ENCODE measurements at regions not wholly inside any gene's neighbourhood (a gene's known extent, or its start where the extent isn't known, plus 50 kb on each side); places are given as distances from the start of the nearest gene placed in this dataset.

DNA sequence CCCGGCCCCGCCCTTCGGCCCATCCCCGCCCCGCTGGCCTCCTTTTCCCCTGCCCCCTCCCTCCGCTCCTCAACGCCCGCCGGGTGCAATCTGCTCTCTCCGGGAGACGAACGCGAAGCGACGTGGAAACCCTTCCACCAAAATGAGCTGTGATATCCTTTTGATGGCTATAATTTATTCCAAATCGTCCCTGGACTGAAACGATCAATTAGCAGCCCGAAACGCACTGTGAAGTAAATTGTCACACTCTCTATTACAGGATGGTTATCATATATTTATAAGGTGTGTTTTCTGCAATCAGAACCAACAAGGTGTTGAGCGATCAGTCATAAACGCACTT, 134.6 kb upstream of the BARHL2 start:
- ATAC-seq (ENCODE audit: low FRiP score in 2 of 2) (no peak), DNase-seq (no peak)
- Histone ChIP-seq H3K9me3 (no peaks in the 10 kb centered on the region), H3K36me3 (no peaks in the 10 kb centered on the region), H3K27ac (peak overlapping the region in 1 of 4 donors; percentile 70), H3K4me1 (peaks cover 4 to 22% (median 7%) of the 10 kb centered on the region in 4 donors), H3K4me3 (peak overlapping the region in 3 of 4 donors; percentile 74 to 85 (median 80)), H3K27me3 (no peaks in the 10 kb centered on the region)
- TF ChIP-seq POLR2AphosphoS5 (IDR thresholded peaks at IDR 0.05), result no peak
- TF ChIP-seq POLR2A (IDR thresholded peaks at IDR 0.05), result no peak
- TF ChIP-seq EP300 (IDR thresholded peaks at IDR 0.05), result no peak
- TF ChIP-seq CTCF (IDR thresholded peaks at IDR 0.05), result peak in 1 of 6 experiments; percentile 28
- 1 to 2% methylated on average over 16 of the region's 21 CpGs for WGBS, 2 donors

- ATAC-seq (ENCODE audit: low FRiP score in 2 of 2) (peak; percentile 96 to 98), DNase-seq (peak; percentile 82 to 96)
- H3K27me3 ChIP-seq, result no peaks in the 10 kb centered on the region
- H3K27ac ChIP-seq, result peak overlapping the region in 3 of 4 donors; percentile 51 to 70 (median 53)
- H3K9me3 ChIP-seq, result no peaks in the 10 kb centered on the region
- peaks cover 4 to 22% (median 7%) of the 10 kb centered on the region in 4 donors for H3K4me1 ChIP-seq
- H3K4me3 ChIP-seq, result peak overlapping the region; percentile 74 to 85 (median 82)
- 0 to 1% methylated on average over 16 to 41 of the region's 79 CpGs for WGBS, 2 donors
- H3K36me3 ChIP-seq, result no peaks in the 10 kb centered on the region
- TF ChIP-seq POLR2A (IDR thresholded peaks at IDR 0.05) (peak in 1 of 4 donors; percentile 25), EP300 (IDR thresholded peaks at IDR 0.05) (no peak), CTCF (IDR thresholded peaks at IDR 0.05) (peak; percentile 67 to 95 (median 74)), POLR2AphosphoS5 (IDR thresholded peaks at IDR 0.05) (peak in 1 of 2 donors; percentile 43)
Measured at GRCh38 chr1:90850898-90851710, 134.0 kb upstream of the BARHL2 start.

DNA sequence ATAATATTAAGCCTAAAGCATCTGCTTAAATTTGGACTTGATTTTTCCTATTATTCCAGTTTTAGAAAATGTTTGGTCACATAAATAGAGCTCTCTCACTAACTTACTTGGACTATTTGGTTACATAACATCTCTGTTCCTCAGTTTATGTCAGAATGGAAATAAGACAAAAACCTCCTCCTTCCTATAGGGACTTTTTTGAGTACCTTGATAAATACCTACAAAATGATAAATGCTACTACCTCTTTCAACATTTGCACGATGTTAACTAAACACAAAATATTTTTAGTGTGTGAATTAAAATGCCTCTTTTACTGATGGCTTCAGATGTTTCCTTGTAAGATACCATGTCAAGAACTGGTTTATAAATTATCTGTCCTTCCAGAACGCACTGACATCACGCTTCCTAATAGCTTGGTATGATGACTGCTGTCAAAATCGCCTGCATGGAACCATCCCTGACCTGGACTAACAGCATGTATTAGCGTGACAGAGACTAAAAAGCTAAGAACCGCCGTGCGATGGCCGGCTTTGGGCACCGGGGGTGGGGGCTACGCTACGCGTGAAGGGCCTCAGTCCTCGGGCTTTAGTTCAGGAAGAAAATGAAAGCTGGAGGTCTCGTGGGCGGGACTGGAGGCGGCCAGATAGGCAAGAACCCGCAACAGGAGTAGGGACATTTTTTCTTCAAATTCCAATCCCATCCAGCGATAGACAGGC, 133.2 kb upstream of the BARHL2 start:
- Histone ChIP-seq H3K4me3 (peak overlapping the region; percentile 74 to 85 (median 82)), H3K27ac (peak overlapping the region in 3 of 4 donors; percentile 51 to 70 (median 53)), H3K9me3 (no peaks in the 10 kb centered on the region), H3K36me3 (no peaks in the 10 kb centered on the region), H3K4me1 (peaks cover 4 to 22% (median 7%) of the 10 kb centered on the region in 4 donors), H3K27me3 (no peaks in the 10 kb centered on the region)
- WGBS, 2 donors, result 8% methylated on average over 19 of the region's 19 CpGs
- DNase-seq (peak; percentile 44 to 81), ATAC-seq (ENCODE audit: low FRiP score in 2 of 2) (peak in 1 of 2 donors; percentile 73)
- TF ChIP-seq CTCF (IDR thresholded peaks at IDR 0.05) (no peak), EP300 (IDR thresholded peaks at IDR 0.05) (no peak), POLR2AphosphoS5 (IDR thresholded peaks at IDR 0.05) (no peak), POLR2A (IDR thresholded peaks at IDR 0.05) (no peak)

- H3K9me3 ChIP-seq, result no peaks in the 10 kb centered on the region
- peaks cover 0 to under 1% (median under 1%) of the 10 kb centered on the region in 4 donors for H3K4me1 ChIP-seq
- no peak overlapping the region for H3K27ac ChIP-seq
- H3K27me3 ChIP-seq, result peaks cover 0 to 24% (median 2%) of the 10 kb centered on the region in 4 donors
- H3K36me3 ChIP-seq, result no peaks in the 10 kb centered on the region
- ATAC-seq (ENCODE audit: low FRiP score in 2 of 2), result no peak
- H3K4me3 ChIP-seq, result no peak overlapping the region
- 46 to 53% methylated on average over 19 to 21 of the region's 21 CpGs for whole genome bisulfite sequencing, 2 donors
- DNase-seq, result peak in 1 of 2 donors; percentile 37
- TF ChIP-seq EP300 (IDR thresholded peaks at IDR 0.05) (no peak), CTCF (IDR thresholded peaks at IDR 0.05) (no peak), POLR2AphosphoS5 (IDR thresholded peaks at IDR 0.05) (no peak), POLR2A (IDR thresholded peaks at IDR 0.05) (no peak)
Measured at GRCh38 chr1:90841473-90841872, 124.4 kb upstream of the BARHL2 start.

All from upper lobe of left lung (tissue), 6 donors.